Urothelium cell line (cell line): ENCODE measurements at regions not wholly inside any gene's neighbourhood (a gene's known extent, or its start where the extent isn't known, plus 50 kb on each side); places are given as distances from the start of the nearest gene placed in this dataset.
"Not testable (repeated sequence)": the region's sequence is repeated elsewhere in the genome, so short reads cannot be mapped to it uniquely, and the experiment has no call there.

ENCODE experiments used
- DNase-seq: peaks from one replicate; pipeline ENCODE4 v3.0.0; 2011; ENCODE audit warnings: low spot score, mixed read lengths
- FAIRE-seq: peaks from 2 replicates; lab custom pipeline; 2011; peaks lifted over from hg19 to GRCh38; lab: Jason Lieb, UNC

DNA sequence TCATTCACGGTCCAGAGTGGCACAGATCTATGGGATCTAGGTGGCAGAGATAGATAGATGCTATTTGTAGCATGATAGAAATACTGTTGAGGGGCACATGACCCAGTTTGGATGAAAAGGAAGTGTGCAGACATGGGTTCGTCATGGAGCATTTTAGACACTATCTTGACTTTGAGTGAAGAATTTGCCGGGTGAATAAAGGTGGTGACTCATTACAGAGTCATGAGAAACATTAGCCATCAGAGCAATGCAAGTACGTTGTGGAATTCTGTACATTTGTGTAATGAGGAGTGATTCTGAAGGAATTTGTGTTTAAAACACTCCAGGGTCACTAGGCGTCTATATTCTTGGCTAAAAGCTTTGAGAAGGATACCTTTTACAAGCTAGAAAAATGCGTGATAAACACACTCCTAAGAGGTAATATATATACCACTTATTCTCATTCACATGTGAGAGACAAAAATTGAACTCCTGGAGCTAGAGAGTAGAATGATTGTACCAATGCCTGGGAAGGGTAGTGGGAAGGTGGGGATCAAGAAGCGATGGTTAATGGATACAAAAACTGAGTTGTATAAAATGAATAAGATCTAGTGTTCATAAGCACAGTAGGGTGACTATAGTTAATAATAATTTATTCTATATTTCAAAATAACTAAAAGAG lies 593.7 kb upstream of the LUZP2 start:
- DNase-seq (peak; percentile 49), FAIRE-seq (peak; percentile 90)

DNA sequence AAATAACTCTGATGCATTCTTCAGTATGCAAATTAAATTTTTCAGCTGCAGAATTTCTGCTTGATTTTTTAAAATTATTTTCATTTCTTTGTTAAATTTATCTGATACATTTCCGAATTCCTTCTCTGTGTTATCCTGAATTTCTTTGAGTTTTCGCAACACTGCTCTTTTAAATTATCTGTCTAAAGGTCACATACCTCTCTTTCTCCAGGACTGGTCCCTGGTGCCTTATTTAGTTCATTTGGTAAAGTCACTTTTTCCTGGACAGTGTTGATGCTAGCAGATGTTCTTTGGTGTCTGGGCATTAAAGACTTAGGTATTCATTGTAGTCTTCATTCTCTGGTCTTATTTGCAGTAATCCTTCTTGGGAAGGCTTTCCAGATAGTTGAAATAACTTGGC lies 577.4 kb upstream of the LUZP2 start:
- FAIRE-seq (no peak), DNase-seq (no peak)

DNA sequence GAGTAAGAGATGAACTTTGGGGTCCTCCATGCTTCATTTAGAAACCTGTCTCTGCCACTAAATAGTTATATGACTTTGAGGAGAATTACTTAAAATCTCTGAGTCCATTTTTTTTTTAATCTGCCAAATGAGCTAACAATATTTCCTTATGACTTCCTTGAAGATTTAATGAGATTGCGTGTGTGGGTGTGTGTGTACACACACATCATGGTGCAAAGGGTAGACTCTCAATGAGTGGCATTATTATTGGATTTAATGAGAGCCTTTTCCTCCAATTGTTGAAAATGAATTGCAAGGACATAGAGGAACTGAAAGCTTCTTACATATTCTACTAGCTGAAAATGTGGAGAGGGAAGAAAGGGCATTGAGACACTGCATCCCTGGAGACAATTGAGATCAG lies 573.5 kb upstream of the LUZP2 start:
- no peak for FAIRE-seq

DNA sequence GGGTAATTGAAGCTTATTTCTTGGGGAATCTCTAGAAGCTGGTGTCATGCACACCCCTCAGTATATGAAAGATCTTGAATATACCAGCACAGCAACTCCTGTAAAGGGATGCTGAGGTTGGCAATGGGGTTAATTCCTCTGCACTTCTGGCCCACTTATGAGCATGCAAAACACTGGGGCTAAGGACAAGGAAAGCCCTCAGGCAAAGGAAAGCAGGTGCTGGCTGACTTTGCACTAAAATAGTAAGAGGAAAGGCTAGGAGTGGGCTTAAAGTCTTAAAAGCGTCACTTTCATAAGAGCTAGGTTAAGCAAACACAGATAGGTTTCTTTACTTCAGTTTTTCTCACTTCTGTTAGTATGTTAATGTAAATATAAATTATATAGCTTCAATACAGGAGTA lies 572.6 kb upstream of the LUZP2 start:
- DNase-seq (no peak), FAIRE-seq (no peak)

More for the DNA sequence above, 573.5 kb upstream of the LUZP2 start:
- DNase-seq, result no peak

DNA sequence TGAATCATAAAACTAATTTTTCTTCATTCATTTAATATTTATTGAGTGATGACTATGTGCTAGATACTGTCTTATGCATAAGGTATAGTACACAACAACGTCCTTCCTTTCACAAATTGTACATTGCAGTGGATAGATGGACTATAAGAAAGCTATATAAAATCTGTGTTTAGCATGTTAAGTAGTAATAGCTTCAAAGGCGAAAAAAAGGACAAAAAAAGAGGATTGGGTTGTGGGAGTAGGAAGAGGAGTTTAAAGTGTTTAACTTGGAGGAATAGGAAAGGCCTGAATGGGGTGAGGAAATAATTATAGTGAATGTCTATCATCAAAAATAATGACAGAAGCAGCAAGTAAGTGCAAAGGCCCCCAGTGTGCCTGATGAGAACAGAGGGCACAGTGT lies 565.4 kb upstream of the LUZP2 start:
- no peak for DNase-seq

DNA sequence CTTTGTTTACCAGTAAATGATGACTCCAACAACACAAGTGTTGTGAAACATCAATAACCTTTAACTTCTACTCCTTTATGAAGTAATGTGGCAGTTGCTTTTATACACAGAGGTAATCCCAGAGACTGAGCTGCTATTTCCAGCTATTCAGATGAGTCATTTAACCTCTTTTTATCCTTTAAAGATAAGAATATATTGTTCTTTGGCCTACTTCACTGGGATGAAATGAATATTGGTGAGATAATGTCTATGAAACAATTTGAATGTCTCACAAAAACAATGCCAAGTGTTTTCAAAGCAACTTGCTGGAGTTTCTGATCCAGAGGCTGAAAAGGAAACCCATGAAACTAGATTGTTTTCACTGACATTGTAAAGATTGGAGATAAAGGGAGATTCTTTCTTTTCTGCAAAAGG lies 564.4 kb upstream of the LUZP2 start:
- peak; percentile 9 for DNase-seq
- no peak for FAIRE-seq

More for the DNA sequence above, 565.4 kb upstream of the LUZP2 start:
- FAIRE-seq, result no peak

DNA sequence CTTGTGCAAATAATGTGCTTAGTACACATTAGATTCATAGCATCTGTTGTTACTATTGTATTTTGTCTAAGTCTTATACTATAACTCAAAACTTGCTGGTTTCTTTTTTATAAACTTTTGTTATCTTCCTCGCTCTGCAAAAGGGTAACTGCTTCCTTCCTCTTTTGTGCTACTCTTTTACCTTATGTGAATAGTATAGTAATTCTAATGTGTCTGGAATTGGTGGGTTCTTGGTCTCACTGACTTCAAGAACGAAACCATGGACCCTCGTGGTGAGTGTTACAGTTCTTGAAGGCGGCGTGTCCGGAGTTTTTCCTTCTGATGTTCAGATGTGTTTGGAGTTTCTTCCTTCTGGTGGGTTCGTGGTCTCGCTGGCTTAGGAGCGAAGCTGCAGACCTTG lies 563.1 kb upstream of the LUZP2 start:
- no peak for DNase-seq
- no peak for FAIRE-seq

DNA sequence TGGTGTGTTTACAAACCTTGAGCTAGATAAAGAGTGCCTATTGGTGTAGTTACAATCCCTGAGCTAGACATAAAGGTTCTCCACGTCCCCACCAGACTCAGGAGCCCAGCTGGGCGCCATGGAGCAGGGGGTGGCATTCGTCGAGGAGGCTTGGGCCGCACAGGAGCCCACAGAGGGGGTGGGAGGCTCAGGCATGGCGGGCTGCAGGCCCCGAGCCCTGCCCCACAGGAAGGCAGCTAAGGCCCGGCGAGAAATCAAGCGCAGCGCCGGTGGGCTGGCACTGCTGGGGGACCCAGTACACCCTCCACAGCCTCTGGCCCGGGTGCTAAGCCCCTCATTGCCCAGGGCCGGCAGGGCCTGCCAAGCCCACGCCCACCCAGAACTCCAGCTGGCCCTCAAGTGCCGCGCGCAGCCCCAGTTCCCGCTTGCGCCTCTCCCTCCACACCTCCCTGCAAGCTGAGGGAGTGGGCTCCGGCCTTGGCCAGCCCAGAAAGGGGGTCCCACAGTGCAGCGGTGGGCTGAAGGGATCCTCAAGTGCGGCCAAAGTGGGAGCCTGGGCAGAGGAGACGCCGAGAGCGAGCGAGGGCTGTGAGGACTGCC lies 562.1 kb upstream of the LUZP2 start:
- not testable (repeated sequence) for FAIRE-seq, DNase-seq

DNA sequence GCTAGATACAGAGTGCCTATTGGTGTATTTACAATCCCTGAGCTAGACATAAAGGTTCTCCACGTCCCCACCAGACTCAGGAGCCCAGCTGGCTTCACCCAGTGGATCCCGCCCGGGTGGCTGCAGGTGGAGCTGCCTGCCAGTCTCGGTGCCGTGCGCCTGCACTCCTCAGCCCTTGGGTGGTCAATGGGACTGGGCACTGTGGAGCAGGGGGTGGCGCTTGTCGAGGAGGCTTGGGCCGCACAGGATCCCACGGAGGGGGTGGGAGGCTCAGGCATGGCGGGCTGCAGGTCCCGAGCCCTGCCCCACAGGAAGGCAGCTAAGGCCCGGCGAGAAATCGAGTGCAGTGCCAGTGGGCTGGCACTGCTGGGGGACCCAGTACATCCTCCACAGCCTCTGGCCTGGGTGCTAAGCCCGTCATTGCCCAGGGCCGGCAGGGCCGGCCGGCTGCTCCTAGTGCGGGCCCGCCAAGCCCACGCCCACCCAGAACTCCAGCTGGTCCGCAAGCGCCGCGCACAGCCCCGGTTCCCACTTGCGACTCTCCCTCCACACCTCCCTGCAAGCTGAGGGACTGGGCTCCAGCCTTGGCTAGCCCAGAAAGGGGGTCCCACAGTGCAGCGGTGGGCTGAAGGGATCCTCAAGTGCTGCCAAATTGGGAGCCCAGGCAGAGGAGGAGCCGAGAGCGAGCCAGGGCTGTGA lies 554.6 kb upstream of the LUZP2 start:
- FAIRE-seq, DNase-seq: not testable (repeated sequence)

DNA sequence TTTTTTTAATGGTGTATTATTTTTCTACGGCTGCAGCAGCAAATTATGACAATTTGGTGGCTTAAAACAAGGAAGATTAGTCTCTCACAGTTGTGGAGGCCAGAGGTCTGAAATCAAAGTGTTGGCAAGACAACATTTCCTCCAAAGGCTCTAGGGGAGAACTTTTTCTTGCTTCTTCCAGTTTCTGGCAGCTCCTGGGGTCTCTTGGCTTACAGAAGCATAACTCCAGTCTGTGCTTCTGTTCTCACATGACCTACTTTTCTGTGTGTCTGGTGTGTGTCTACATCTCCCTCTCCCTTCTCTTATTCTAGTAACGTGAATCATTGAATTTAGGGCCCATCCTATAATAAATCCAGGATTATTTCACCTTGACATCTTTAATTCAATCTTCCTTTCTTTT lies 551.9 kb upstream of the LUZP2 start:
- no peak for DNase-seq
- no peak for FAIRE-seq

DNA sequence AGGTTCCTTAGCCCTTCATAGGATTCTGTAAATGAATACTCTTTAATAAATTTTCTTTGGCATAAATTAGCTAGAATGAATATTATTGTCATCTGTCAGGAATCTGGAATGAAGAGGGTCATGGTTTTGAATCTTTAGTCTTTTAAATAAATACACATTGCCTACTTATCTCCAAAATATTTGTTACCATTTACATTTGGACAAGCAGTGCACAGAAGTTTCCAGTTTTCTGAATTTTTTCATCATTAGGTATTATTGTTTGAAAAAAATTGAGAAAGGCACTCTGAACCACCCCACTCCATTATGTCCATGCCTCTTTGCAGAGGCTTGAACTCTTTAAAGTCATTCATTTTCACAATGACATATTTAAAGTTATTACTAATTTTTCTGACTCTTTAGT lies 549.0 kb upstream of the LUZP2 start:
- FAIRE-seq, result no peak
- no peak for DNase-seq

DNA sequence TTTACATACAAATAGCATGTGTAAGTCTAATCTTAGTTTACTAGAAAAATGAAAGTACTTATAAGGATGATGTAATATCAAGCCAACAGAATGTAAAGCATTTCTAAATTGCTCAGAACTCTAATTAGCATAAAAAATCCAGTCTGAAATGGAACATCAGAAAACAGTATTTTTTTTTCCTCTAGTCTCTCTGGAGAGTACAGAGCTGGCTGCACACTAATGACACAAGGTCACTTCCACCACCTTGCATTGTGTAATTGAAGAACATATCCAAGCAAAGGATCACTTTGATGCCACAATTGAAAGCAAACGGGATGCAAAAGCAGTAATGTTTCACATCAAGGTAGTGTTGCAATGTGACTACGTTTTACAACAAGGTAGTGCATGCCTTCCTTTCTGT lies 548.0 kb upstream of the LUZP2 start:
- no peak for DNase-seq

DNA sequence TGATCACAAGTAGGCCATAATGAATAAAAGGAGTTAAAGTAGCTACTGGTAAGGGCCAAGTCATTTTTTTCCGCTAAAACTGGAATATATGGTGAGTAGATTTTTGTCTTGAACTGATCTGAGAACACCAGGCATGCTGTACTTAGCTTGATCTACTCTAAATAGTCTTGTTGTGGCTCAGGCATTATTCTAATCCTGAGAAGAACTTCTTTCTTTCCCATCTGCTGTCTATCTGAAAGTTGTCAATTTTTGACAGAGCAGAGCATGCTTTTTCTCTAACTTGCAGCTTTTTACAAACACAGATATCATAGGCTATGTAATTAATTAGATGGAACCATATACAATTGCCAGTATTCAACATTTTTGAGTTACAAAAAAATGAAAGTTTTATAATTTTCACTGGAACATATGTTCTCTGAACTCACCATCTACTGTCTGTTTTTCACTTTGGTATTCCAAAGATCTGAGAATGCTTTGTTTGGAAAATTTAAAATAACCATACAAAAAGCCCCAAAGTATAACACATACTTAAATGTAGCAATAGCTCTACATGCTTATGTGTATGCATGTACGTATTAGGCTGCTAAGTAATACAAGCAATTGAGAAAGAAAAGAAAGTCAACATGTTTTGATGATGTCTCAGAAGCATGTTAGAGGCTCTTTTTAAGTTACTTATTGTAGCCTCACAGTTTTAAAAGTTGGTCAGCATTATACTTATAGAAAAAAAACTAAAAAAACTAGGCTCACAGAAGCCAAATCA lies 542.7 kb upstream of the LUZP2 start:
- DNase-seq (no peak), FAIRE-seq (no peak)

More for the DNA sequence above, 548.0 kb upstream of the LUZP2 start:
- peak; percentile 75 for FAIRE-seq

DNA sequence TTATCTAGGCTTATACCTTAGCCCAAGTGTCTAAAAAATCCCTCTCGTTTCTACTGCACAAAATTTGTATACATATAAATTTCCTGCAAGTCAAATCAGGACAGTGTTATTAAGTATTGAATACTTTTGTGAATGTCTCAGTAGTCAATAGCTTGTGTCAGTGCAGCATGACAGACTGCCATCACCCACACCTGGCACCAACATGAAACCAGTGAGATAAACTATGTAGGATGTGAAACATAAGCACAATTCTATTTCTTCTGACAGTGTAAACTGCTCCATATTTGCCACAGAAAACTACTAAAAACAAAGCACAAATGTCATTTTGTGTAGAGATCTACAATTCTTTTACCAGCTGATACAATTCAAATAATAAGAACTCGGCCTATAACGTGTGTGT lies 542.1 kb upstream of the LUZP2 start:
- FAIRE-seq, result no peak
- no peak for DNase-seq

DNA sequence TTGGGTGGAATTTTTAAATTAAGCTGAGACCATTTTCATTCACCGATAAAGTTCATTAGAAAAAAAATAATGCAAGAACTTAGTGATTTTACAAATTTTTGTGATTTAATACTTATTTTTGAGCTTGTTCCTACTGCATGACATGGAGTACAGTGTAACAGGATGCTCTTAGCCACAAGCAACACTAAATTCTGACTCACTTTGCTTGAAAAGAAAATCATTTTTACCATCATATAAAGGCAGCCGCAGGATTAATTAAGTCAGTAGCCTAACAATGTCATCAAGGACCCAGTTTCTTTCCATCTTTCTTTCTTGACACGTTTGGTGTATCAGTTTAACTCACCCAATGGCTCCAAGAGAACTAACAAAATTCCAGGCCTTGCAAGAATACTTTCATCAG lies 540.3 kb upstream of the LUZP2 start:
- FAIRE-seq (no peak), DNase-seq (no peak)

DNA sequence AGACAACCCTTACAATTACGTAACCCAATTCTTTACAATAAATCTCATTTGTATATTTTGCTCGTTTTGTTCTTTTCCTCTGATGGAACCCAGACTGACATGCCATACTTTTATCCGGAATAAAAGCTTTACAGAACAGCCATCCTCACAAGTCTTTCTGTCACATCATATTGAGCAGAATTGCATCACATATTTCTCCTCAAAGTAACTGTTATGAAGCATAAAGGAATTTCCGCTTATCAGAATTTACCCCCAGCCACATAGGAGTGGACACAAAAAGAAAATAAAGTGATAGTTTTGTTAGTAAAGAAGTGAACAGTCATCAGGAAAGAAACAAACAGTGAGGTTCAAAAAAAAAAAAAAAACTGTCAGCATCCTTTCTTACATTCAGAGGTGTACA lies 539.5 kb upstream of the LUZP2 start:
- DNase-seq, result no peak
- no peak for FAIRE-seq

DNA sequence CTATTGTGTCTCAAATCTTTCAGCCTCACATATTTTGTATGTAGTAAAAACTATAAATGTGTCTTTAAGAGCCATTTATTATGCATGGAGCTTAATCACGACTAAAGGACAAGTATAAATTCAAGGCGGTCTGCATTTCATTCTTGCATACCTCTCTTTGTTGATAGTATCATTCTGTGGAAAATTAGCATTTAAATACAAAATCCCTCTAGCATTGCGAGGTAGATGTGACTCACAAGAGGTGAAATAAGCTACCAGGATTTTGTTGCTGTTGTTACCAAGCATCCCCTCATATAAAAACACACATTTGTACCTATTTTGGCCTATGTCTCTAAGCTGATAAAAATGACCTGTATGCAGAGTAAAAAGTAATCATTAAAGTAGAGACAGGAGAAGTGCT lies 537.4 kb upstream of the LUZP2 start:
- no peak for DNase-seq
- FAIRE-seq, result no peak

DNA sequence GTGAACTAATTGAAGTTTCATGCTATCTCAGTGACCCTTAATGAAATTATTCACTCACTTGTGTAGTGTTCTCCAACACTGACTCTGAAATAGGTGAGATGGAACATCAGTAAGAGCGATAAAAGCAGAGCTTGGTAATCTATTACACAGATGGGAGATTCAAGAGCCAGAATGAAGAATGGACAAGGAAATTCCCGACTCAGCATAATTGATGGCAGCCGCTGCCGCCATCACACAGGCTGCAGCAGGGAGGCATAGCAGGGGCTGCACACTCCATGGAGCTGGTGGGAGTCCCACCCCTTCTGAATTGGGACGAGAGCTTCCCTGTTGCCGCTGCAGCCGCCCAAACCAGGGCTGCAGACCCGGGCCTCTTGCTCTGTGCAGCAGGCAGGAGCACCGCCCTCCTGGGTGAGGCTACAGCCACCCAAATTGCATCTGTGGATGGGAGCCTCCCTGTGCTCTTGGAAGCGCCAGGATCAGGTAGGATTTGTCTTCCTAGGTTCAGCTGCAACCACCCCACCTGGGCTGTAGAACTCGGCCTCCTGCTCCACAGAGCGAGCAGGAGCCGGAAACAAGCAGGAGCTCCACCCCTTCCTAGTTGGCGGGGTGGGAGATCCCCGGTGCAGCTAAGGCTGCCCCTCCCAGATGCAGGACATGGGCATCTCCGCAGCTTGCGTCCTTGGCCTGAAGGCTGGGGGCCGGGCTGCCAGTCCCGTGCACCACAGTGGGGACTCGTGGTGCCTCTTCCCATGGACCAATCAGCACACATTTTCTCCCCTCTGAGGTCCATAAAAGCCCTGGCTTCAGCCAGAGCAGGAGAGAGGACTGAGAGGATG lies 535.1 kb upstream of the LUZP2 start:
- FAIRE-seq, result no peak

DNA sequence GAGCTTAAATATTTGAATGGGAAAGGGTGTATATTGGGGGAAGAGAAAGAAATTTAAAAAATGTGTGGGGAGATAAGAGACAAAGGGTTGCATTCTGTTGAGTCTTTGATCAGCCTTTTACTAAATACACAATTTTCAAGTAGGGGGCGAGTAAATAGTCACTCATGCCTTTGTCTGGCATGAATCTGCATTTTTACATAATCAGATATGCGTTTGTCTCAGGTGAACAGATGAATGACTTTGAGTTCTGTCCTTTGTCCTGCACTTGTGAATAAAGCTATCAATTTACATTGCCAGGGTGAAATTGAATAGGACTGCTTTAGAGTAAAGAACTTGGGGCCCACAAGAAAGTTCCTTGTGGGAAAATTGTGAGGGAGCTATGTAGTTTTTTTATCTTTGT lies 523.6 kb upstream of the LUZP2 start:
- FAIRE-seq (no peak), DNase-seq (no peak)

More for the DNA sequence above, 535.1 kb upstream of the LUZP2 start:
- DNase-seq, result no peak

DNA sequence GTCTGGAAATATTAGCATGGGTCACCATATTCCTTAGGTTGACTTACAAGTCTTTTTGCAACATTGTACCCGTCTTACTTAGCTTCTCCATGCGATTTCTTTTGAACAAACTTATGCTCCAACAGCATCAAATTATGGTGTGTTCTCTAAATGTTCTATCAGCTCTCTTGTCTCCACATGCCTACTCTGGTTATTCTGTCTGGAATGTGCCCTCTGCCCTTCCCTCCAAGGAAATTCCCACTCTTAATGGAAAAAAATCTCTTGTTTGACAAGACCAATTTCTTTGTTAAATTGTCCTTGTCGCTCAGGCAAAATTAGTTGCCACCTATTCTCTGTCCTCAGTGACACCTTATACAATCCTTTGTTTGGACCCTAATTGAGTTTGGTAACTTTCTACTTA lies 522.8 kb upstream of the LUZP2 start:
- no peak for FAIRE-seq
- DNase-seq, result no peak

DNA sequence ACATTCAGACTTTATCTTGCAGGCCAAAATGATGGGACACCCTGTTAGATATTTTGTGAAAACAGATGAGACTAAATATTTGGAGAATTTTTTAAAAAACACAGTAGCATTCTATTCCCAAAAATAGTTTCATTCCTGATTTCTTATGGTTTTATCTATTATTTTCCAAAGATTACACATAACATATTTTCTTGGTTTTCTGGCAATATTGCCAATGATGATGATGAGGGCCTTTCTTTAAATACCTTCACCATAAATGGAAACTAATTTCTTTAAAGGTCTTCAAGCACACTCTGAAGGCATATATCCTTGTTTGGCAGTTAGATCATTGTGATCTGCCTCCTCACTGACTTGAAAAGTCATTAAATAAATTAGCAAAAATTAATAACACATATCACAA lies 522.3 kb upstream of the LUZP2 start:
- FAIRE-seq, result no peak
- no peak for DNase-seq
